GM23338 (cell line): ENCODE measurements at regions not wholly inside any gene's neighbourhood (a gene's known extent, or its start where the extent isn't known, plus 50 kb on each side); places are given as distances from the start of the nearest gene placed in this dataset.

Experiments
- CREB1 ChIP-seq: fragments of 250-450 bp; sonication (Bioruptor Pico); IDR thresholded peaks from 2 replicates; pipeline ENCODE4 v1.5.0; 2020; ENCODE audit warnings: low read depth, mild to moderate bottlenecking, moderate library complexity
- CTCF ChIP-seq, 2 experiments: fragments of 200-600 bp in 1 of 2; sonication (generic) in 1 of 2; conservative IDR thresholded peaks; 2 replicates each; pipeline versions ENCODE4 v1.5.1 to v1.6.1; 2016 to 2017; ENCODE audit warnings: antibody characterized with exemption in 2 of 2, low read depth in 2 of 2, mild to moderate bottlenecking in 2 of 2, moderate library complexity in 1 of 2
- ETS1 ChIP-seq: IDR thresholded peaks from 2 replicates; pipeline ENCODE4 v1.6.1; 2016; ENCODE audit warnings: antibody characterized with exemption
- EZH2 ChIP-seq: fragments of 200-600 bp; sonication (generic); IDR thresholded peaks from one replicate; pipeline ENCODE4 v1.8.0; 2017; ENCODE audit warnings: antibody characterized with exemption, mild to moderate bottlenecking, low read depth; ENCODE audit not compliant: unreplicated experiment
- EZH2phosphoT487 ChIP-seq: fragments of 200-600 bp; sonication (generic); IDR thresholded peaks from one replicate; pipeline ENCODE4 v1.8.1; 2018; ENCODE audit warnings: antibody characterized with exemption; ENCODE audit not compliant: unreplicated experiment
- JUNB ChIP-seq: IDR thresholded peaks from one replicate; pipeline ENCODE4 v1.6.1; 2016; ENCODE audit warnings: antibody characterized with exemption; ENCODE audit not compliant: unreplicated experiment
- POLR2AphosphoS5 ChIP-seq: IDR thresholded peaks from 2 replicates; pipeline ENCODE4 v1.6.1; 2016; ENCODE audit warnings: antibody characterized with exemption, low read depth
- REST ChIP-seq: IDR thresholded peaks from one replicate; pipeline ENCODE4 v1.6.1; 2018; ENCODE audit warnings: antibody characterized with exemption; ENCODE audit not compliant: unreplicated experiment
- STAT1 ChIP-seq: IDR thresholded peaks from one replicate; pipeline ENCODE4 v1.6.1; 2016; ENCODE audit warnings: antibody characterized with exemption; ENCODE audit not compliant: unreplicated experiment
- ZNF114 ChIP-seq: fragments of 250-450 bp; sonication (Bioruptor Pico); IDR thresholded peaks from 2 replicates; pipeline ENCODE4 v1.5.0; 2020; ENCODE audit warnings: mild to moderate bottlenecking, moderate library complexity
- ZNF331 ChIP-seq: fragments of 250-450 bp; sonication (Bioruptor Pico); IDR thresholded peaks from 2 replicates; pipeline ENCODE4 v1.5.0; 2020; ENCODE audit warnings: low read depth, mild to moderate bottlenecking, moderate library complexity

GRCh38 chr7:81430150-81430549 lies 339.7 kb downstream of the HGF start:
- TF ChIP-seq CTCF (conservative IDR thresholded peaks at IDR 0.05; ENCODE audit: low read depth in 2 of 2) = no peak; a peak in 1 of 4 replicates
- TF ChIP-seq EZH2 = no peak
- no peak for TF ChIP-seq JUNB
- TF ChIP-seq REST = no peak
- TF ChIP-seq ZNF114 (CRISPR knock-in tag) = no peak
- no peak for TF ChIP-seq POLR2AphosphoS5
- TF ChIP-seq CREB1 (CRISPR knock-in tag) = no peak
- no peak for TF ChIP-seq EZH2phosphoT487
- TF ChIP-seq ETS1 = no peak
- TF ChIP-seq ZNF331 (CRISPR knock-in tag) = no peak
- no peak for TF ChIP-seq STAT1
